Activated gamma-delta T cell (primary cell): ENCODE measurements at regions not wholly inside any gene's neighbourhood (a gene's known extent, or its start where the extent isn't known, plus 50 kb on each side); places are given as distances from the start of the nearest gene placed in this dataset.
A peak's percentile ranks its signal among the peaks of the same experiment; 100 is the strongest.

ENCODE experiments used
- DNase-seq: peaks from one replicate; lab custom pipeline; 2025; lab: John Stamatoyannopoulos, UW

GRCh38 chrX:79645749-79646148 lies 278.6 kb upstream of the ITM2A start:
- no peak for DNase-seq

GRCh38 chrX:79631526-79631925 lies 264.4 kb upstream of the ITM2A start:
- no peak for DNase-seq

GRCh38 chrX:79630033-79631009 lies 263.2 kb upstream of the ITM2A start:
- no peak for DNase-seq

- no peak for DNase-seq
Measured at GRCh38 chrX:79623098-79623762, 256.1 kb upstream of the ITM2A start.

GRCh38 chrX:79618280-79618679 lies 251.1 kb upstream of the ITM2A start:
- no peak for DNase-seq

GRCh38 chrX:79604364-79604763 lies 237.2 kb upstream of the ITM2A start:
- no peak for DNase-seq

- DNase-seq = no peak
Measured at GRCh38 chrX:79601341-79602131, 234.4 kb upstream of the ITM2A start.

- no peak for DNase-seq
Measured at GRCh38 chrX:79592259-79592658, 225.1 kb upstream of the ITM2A start.

- no peak for DNase-seq
Measured at GRCh38 chrX:79588233-79588632, 221.1 kb upstream of the ITM2A start.

- DNase-seq = no peak
Measured at GRCh38 chrX:79573760-79574159, 206.6 kb upstream of the ITM2A start.

GRCh38 chrX:79572566-79572965 lies 205.4 kb upstream of the ITM2A start:
- no peak for DNase-seq

- no peak for DNase-seq
Measured at GRCh38 chrX:79570524-79571240, 203.5 kb upstream of the ITM2A start.

- DNase-seq = no peak
Measured at GRCh38 chrX:79568309-79568708, 201.2 kb upstream of the ITM2A start.

GRCh38 chrX:79564362-79564761 lies 197.2 kb upstream of the ITM2A start:
- DNase-seq = no peak

- DNase-seq = no peak
Measured at GRCh38 chrX:79559290-79559689, 192.2 kb upstream of the ITM2A start.

GRCh38 chrX:79557212-79557611 lies 190.1 kb upstream of the ITM2A start:
- DNase-seq = no peak

- no peak for DNase-seq
Measured at GRCh38 chrX:79556800-79557199, 189.7 kb upstream of the ITM2A start.

GRCh38 chrX:79530310-79531108 lies 163.4 kb upstream of the ITM2A start:
- DNase-seq = peak; percentile 3

- no peak for DNase-seq
Measured at GRCh38 chrX:79524642-79525041, 157.5 kb upstream of the ITM2A start.

GRCh38 chrX:79515529-79515928 lies 148.4 kb upstream of the ITM2A start:
- no peak for DNase-seq

- no peak for DNase-seq
Measured at GRCh38 chrX:79511799-79512198, 144.7 kb upstream of the ITM2A start.
